A549 (cell line): ENCODE measurements at regions not wholly inside any gene's neighbourhood (a gene's known extent, or its start where the extent isn't known, plus 50 kb on each side); places are given as distances from the start of the nearest gene placed in this dataset.

Experiments used
- CTCF ChIP-seq: fragments of >200 bp; sonication (Bioruptor Twin); formaldehyde crosslinking; IDR thresholded peaks from 3 replicates; pipeline ENCODE4 v1.5.1; 2016
- JUN ChIP-seq, 2 experiments: fragments of >200 bp; sonication (Bioruptor Twin); formaldehyde crosslinking; IDR thresholded peaks; 2 replicates in 1 of 2; 3 replicates in 1 of 2; pipeline ENCODE4 v1.6.1; 2016 to 2017
- JUNB ChIP-seq: fragments of >200 bp; sonication (Bioruptor Twin); formaldehyde crosslinking; IDR thresholded peaks from 2 replicates; pipeline ENCODE4 v1.6.1; 2016
- POLR2A ChIP-seq: IDR thresholded peaks from 2 replicates; pipeline ENCODE4 v1.6.1; 2012; ENCODE audit warnings: mild to moderate bottlenecking, low read length
- TF ChIP-seq, protein P1 (sequence below): IDR thresholded peaks from 2 replicates; pipeline ENCODE4 v1.6.1; 2012
- TF ChIP-seq, protein P2 (sequence below): fragments of 150-350 bp; IDR thresholded peaks from 2 replicates; pipeline ENCODE4 v1.6.1; 2014; ENCODE audit warnings: low read depth, mild to moderate bottlenecking, low read length

- no peak for TF ChIP-seq JUN (IDR thresholded peaks at IDR 0.05)
- TF ChIP-seq, protein P1, sequence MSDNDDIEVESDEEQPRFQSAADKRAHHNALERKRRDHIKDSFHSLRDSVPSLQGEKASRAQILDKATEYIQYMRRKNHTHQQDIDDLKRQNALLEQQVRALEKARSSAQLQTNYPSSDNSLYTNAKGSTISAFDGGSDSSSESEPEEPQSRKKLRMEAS: no peak
- TF ChIP-seq JUNB: no peak
- TF ChIP-seq CTCF: no peak
- no peak for TF ChIP-seq POLR2A
- TF ChIP-seq, protein P2, sequence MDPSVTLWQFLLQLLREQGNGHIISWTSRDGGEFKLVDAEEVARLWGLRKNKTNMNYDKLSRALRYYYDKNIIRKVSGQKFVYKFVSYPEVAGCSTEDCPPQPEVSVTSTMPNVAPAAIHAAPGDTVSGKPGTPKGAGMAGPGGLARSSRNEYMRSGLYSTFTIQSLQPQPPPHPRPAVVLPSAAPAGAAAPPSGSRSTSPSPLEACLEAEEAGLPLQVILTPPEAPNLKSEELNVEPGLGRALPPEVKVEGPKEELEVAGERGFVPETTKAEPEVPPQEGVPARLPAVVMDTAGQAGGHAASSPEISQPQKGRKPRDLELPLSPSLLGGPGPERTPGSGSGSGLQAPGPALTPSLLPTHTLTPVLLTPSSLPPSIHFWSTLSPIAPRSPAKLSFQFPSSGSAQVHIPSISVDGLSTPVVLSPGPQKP: no peak
Observed at GRCh38 chr6:144543006-144543871, 258.1 kb downstream of the UTRN start.
